GM12878 (cell line): ENCODE measurements at regions not wholly inside any gene's neighbourhood (a gene's known extent, or its start where the extent isn't known, plus 50 kb on each side); places are given as distances from the start of the nearest gene placed in this dataset.

Experiments
- CTCF ChIP-seq, 3 experiments: IDR thresholded peaks in 2 of 3; conservative IDR thresholded peaks in 1 of 3; 2 replicates each; pipeline ENCODE4 v1.5.1; 2011; ENCODE audit warnings: low read depth in 3 of 3, low read length in 3 of 3, mild to moderate bottlenecking in 3 of 3, control low read depth in 2 of 3, moderate library complexity in 2 of 3, inconsistent platforms in 1 of 3, mixed read lengths in 1 of 3; ENCODE audit not compliant: control insufficient read depth in 2 of 3, insufficient read depth in 1 of 3; ENCODE audit errors: extremely low read depth in 1 of 3
- EP300 ChIP-seq, 2 experiments: fragments of 150-350 bp in 1 of 2; IDR thresholded peaks; 2 replicates each; pipeline ENCODE4 v1.6.1; 2011 to 2012; ENCODE audit warnings: low read depth in 2 of 2, low read length in 2 of 2, borderline replicate concordance in 1 of 2, improper control_type of control experiment in 1 of 2, inconsistent platforms in 1 of 2; ENCODE audit not compliant: control insufficient read depth in 1 of 2
- NFYA ChIP-seq: IDR thresholded peaks from 2 replicates; pipeline ENCODE4 v1.6.1; 2011; ENCODE audit warnings: low read depth, mild to moderate bottlenecking, low read length, improper control_type of control experiment, borderline replicate concordance
- NKRF ChIP-seq: fragments of 450-650 bp; conservative IDR thresholded peaks from 2 replicates; pipeline ENCODE4 v1.6.1; 2017; ENCODE audit warnings: mild to moderate bottlenecking, moderate library complexity
- RELA ChIP-seq: fragments of 450-650 bp; IDR thresholded peaks from 2 replicates; pipeline ENCODE4 v1.8.0; 2014; ENCODE audit warnings: borderline replicate concordance; ENCODE audit not compliant: partially characterized antibody
- TCF7 ChIP-seq: IDR thresholded peaks from 2 replicates; pipeline ENCODE4 v1.6.1; 2014; ENCODE audit warnings: antibody characterized with exemption, borderline replicate concordance

GRCh38 chr1:68780919-68781318 is 284.0 kb upstream of the DEPDC1 start:
- TF ChIP-seq CTCF (IDR thresholded peaks at IDR 0.05 in 2 of 3, conservative IDR thresholded peaks at IDR 0.05 in 1 of 3; ENCODE audit: control insufficient read depth in 2 of 3, extremely low read depth in 1 of 3, insufficient read depth in 1 of 3, low read depth in 3 of 3, low read length in 3 of 3) = no peak
- no peak for TF ChIP-seq RELA
- no peak for TF ChIP-seq NKRF
- no peak for TF ChIP-seq TCF7
- no peak for TF ChIP-seq EP300 (IDR thresholded peaks at IDR 0.05; ENCODE audit: borderline replicate concordance in 1 of 2, control insufficient read depth in 1 of 2, low read depth in 2 of 2, low read length in 2 of 2)
- no peak for TF ChIP-seq NFYA
